ENCODE measurements at regions not wholly inside any gene's neighbourhood (a gene's known extent, or its start where the extent isn't known, plus 50 kb on each side); places are given as distances from the start of the nearest gene placed in this dataset.

DNA sequence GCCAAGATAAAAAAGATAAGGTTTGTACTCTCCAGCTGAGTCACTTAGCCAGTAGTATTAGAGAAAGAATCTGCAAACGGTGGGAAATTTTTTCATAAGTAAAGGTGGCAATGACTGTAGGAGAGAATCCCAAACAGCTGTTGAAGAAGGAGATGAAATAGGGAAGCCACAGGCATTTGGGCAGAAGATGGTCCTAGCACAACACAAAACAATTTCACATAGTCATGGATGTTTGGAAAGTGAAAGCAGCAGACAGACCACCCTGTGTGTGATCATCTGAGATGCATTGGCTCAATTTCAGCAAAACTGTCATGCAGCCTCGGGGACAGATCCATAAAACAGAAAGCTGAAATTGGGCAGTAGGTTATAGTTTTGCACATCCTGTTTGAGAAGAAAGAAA lies 2832.4 kb downstream of the PCDH9 start:
- TF ChIP-seq, protein P1, sequence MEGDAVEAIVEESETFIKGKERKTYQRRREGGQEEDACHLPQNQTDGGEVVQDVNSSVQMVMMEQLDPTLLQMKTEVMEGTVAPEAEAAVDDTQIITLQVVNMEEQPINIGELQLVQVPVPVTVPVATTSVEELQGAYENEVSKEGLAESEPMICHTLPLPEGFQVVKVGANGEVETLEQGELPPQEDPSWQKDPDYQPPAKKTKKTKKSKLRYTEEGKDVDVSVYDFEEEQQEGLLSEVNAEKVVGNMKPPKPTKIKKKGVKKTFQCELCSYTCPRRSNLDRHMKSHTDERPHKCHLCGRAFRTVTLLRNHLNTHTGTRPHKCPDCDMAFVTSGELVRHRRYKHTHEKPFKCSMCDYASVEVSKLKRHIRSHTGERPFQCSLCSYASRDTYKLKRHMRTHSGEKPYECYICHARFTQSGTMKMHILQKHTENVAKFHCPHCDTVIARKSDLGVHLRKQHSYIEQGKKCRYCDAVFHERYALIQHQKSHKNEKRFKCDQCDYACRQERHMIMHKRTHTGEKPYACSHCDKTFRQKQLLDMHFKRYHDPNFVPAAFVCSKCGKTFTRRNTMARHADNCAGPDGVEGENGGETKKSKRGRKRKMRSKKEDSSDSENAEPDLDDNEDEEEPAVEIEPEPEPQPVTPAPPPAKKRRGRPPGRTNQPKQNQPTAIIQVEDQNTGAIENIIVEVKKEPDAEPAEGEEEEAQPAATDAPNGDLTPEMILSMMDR (conservative IDR thresholded peaks at IDR 0.05) = no peak
- TF ChIP-seq ZFX (IDR thresholded peaks at IDR 0.05) = no peak

Measured in C4-2B (cell line).